HL-60/S4 treated with phorbol 12-myristate 13-acetate at 8.2 ng/mL for 4 days and 3 days (cell line): ENCODE measurements at regions not wholly inside any gene's neighbourhood (a gene's known extent, or its start where the extent isn't known, plus 50 kb on each side); places are given as distances from the start of the nearest gene placed in this dataset.

Source experiments
- in situ Hi-C: fragments of 300-500 bp; cut with MboI; formaldehyde crosslinking; loops from 2 replicates; pipeline ENCODE4 v1.15.0; 2022; ENCODE audit warnings: low sequenced_read_pairs

DNA sequence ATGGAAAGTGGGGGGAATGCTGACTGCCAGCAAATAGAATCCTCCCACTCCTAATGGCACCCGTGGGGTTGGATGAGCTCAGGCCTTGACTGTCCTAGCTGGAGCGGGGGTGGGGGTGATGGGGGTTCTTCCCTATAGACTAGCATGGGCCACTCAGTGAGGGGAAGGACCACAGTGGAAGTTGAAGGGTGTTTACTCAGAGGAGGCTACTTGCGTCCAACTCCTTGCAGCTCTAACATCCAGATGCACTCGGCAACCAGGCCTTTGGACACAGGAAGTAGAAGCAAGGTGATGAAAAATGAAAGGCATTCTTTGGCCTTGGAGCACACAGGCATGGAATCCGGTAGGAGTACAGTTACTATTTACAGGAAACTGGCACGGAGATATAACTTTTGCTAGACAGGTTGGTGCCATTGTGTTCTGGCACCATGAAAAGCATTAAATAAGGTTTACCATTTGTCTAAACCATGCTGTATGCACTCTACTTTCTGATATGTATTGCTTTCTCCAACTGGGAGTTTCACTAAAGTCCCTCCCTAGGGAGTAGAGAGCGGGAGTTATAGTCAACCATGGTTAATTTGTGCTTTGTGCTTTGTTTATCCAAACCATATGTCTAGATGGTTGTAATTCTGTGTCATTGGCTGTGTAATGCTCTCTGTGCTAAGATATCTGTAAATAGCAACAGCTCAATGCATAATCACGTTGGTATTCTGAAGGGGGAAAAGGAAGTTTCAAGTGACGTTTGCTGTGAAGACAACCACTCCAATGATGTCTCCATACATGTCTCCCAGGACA lies 125.3 kb downstream of the TSHZ3 start:
- in situ Hi-C loops = no loop called here

DNA sequence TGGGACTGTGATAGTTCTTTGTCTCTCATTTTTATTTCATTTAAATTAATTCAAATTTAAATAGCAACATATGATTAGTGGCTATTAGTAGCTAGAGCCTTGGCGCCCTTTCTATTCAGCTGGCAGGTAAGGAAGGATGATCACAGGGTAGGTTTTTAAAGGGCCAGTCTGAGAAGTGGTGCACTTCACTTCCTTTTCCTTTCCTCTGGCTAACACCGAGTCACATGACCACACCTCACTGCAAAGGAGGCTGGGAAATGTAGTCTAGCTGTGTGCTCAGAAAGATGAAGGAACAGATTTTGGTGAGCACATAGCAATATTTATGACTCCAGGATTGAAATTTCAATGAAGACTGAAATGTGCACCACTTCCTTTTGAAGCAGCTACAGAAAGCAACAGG lies 128.7 kb downstream of the TSHZ3 start:
- in situ Hi-C loops = no loop called here

DNA sequence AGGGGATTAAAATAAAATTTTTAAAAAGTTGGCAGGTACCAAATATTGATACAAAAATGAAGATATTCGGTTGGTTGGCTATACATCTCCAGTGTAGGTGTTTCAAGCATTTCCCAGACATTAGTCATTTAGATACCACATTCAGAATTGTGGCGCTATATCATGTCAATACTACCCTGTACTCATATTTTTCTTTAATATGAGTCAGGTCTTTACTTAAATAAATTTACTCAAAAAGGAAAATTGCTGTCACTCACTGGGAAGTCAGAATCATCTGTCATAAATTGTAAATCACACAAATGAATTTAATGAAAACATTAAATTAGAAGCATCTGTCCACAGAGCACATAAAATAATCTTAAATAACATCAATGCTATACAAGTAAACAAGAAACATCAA lies 134.2 kb downstream of the TSHZ3 start:
- in situ Hi-C loops = no loop called here

DNA sequence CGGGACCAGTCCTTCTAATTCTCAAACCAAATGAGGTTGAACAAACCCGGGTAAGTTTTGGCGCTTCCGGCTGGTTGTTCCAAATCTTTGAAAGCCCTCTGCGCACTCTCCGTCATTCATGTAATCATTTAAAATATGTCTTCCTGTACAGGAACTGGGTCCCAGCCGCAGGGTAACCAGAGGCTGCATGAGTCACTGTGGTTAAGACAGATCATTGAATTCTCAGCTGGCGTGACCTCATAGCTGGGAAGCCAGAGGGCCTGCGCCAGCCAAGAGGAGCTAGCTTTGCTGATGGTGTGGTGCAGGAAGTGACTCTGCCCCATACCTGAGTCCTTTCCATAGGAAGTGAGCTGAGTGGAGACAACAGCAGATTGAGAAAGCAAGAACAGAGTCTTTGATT lies 135.2 kb downstream of the TSHZ3 start:
- in situ Hi-C loops = no loop called here

DNA sequence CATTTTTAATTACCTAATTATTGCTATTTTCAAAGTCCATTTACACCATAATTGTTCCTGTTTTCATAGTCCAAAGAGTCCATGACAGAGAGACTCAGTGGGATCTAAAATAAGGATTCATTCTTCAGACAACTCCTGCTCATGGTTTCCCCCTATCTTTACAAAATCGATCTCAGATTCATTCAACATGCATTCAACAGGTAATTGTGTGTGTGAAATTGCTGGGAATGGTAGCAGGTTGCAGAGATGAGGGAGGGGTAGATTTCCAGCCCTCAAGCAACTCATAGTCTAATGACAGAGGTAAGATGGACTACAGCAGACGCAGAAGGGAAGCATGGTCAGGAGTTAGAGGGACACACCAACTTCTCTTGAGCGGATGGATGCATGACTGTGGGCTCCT lies 138.1 kb downstream of the TSHZ3 start:
- in situ Hi-C loops = no loop called here

DNA sequence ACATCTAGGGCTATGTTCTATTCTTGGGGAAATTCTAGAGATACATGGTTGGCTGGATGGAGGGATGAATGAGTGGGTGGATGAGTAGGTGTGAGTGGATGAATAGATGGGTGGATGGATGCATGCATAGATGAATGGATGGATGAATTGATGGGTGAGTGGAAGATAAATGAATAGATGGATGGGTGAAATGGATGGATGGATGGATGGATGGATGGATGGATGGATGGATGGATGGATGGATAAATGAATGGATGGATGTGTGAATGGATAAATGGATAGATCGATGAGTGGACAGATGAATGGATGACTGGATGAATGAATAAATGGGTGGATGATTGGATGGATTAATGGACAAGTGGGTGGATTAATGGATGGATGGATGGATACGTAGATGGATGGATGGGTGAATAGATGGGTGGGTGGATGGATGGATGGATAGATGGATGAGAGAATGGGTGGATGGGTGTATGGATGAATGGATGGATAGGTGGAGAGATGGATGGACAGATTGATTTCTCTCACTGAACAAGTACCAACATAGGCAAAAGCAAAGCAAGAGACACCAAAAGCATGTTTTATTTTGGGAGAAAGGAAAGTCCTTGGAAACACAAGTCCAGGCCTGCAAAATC lies 143.2 kb downstream of the TSHZ3 start:
- in situ Hi-C loops = no loop called here

DNA sequence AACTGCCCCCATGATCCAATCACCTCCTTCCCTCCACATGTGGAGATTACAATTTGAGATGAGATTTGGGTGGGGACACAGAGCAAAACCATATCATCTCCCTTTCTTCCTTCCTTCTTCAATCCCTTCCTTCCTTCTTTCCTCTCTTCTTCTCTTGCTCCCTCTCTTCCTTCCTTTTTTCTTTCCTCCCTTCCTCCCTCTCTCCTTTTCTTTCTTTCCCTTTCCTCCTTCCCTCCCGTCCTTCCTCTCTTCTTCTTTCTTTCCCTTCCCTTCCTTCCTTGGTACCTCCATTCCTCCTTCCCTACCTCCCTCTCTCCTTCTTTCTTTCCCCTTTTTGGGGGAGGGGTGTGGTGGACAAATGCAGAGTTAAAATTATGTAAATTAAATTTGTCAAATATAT lies 145.1 kb downstream of the TSHZ3 start:
- in situ Hi-C loops = no loop called here

DNA sequence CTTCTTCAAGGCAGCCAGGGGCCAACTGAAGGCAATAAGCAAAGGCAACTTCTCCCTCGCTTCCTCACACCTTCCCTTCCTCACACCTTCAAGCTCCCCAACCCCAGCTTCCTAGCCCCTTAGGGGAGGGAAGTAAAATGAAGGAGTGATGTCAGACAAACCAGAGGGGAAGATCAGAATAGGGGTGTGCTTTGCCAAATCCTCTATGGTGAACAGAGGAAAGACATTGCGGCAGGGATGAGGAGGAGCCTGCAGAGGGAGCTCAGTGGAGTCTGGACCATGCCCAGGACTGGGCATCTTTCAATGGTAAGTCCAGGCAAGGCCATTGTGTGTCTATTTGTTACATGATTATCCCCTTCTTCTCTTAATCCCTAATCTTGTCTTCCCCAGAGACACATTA lies 164.0 kb downstream of the TSHZ3 start:
- in situ Hi-C loops = no loop called here

DNA sequence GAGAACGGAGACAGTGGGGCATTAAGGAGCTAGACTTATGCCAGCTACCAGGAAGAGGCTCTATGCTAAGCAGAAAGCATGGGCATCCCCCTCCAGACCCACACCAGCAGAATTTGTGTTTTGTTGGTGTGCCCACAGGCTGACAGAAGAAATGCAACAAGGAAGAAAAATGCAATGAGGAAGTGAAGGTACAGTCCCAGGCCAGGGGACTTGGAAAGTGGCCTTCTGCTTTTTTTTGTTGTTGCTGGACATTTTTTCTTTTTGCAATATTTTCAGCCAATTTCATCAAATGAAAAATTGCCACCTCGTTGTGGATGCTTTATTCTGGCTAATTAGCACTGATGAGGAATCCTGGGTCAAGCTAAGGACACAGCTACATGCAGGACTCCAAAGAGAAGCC lies 167.7 kb downstream of the TSHZ3 start:
- in situ Hi-C loops = no loop called here

DNA sequence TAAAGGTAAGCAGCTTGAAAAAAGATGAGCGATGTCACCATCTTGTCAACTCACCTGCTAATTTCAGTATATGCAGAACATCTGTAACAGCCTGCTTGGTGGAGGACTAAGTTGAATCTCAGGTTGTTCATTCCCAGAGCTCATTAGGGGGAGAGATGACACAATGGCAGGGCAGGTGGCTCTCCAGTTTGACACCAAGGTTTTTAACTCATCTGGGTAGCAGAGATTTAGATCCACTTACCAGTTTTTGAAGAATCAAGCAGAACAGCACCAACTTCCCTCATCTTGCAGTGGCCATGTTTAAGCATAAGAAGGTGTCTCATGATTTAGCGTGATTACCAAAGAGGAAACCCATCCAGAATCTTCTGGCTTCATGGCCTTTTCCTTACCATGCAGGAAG lies 168.3 kb downstream of the TSHZ3 start:
- in situ Hi-C loops = no loop called here

DNA sequence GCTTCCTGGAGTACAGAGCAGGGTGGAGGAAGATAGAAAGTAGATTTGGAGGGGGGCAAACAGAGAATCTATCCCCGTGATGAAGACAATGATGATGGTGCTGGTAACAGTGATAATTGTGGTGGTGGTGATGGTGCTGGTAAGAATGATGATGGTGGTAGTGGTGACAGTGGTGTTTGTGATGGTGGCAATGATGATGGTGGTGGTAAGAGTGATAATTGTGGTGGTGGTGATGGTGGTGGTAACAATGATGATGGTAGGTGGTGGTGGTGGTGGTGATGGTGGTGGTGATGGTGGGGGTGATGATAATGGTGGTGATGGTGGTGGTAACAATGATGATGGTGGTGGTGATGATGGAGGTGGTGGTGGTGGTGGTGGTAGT lies 169.8 kb downstream of the TSHZ3 start:
- in situ Hi-C loops = no loop called here

DNA sequence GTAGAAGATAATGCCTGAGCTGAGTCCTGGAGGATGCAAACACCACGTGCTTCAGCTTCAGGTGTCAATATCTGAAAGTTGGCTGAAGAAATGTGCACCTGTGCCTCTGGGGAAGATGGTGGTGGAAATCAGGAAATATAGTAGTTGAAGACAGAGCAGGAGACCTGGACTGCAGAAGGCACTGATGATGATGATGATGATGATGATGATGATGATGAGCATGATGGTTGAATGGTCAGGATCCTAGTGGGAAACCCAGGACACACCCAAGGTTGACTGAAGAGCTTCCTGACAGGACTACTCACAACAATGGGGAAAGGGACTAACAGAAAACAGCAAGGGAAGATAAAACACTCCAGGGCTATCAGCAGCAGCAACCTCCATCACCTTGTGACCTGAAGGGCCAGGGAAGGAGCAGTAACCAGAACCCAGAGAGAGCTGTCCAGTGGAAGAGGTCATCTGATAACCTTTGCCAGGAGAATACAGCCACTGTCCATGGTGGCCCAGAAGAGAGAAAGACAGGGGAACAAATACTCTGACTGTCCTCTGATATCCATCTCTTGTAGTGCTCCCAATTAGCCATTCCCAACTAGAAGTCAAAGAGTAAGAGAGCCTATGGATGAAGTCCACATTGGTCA lies 170.3 kb downstream of the TSHZ3 start:
- in situ Hi-C loops = no loop called here

DNA sequence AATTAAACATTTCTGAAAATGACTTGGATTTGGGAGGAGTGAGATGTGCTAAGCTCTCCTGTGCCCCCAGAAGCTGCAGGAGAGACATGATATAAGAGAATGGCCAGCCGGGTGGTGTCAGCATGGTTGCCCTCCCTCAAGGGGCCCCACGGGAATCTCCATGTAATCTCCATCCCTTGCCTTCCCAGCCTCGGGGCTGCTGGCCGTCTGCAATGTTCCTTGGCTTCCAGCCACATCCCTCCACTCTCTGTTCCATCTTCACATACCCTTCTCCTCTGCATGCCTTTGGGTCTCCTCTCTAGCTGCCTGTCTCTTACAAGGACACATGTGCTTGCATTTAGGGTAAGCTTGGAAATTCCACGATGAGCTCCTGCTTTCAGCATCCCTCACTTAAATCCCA lies 172.0 kb downstream of the TSHZ3 start:
- in situ Hi-C loops = no loop called here

DNA sequence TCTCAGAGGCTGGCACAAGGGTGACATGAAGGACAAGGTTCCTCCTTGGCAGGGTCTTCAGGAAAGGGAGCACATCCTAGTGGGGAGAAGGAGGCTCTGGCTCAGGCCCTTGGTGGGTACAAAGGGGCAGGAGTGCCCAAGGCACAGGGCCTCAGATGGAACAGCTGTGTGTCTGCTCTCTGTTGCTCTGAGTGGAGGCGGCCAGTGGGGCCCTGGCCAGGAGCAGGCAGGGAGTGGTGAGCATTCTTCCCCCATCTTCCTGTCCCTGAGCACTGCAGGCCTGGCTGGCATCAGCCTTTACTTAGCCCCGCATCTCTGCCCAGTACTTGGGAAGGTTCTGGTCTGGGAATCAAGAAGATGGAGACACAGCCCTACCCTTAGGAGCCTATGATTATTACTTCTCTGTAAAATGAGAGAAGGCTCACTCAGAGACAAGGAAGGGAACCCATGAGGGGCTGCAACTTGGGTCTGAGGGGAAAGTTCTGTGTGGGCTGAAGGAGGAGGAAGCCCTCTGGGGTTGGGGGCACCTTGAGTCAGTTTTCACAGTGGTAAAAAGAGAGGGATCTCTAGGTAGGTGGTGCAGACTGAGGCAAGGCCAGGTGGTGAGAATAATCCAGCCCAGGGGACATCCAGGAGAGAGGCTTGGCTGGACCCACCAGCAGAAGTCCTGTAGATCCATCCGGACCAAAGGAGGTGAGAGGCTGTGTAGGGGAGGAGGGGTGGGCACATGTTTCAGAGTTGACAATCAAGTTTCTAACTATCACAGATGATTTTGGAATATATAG lies 173.5 kb downstream of the TSHZ3 start:
- in situ Hi-C loops = no loop called here

DNA sequence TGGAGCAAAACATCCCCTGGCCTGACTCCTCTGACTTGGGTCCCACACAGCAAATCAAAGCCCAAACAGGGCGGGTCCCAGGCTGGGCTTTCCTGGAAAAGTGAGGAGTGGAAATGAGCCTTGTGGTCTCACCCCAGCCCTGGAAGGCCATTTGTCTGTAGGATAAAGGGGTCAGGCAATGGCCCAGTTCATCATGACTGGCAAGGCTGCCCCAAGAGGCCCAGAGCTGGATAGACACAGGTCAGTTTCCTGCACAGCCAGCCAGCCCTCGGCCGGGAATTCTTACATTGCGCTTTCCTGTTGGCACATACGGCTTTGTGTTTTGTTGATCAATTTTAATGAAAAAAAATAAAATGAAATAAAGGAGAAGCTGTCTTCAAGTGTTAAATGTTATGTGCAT lies 174.3 kb downstream of the TSHZ3 start:
- in situ Hi-C loops = no loop called here

DNA sequence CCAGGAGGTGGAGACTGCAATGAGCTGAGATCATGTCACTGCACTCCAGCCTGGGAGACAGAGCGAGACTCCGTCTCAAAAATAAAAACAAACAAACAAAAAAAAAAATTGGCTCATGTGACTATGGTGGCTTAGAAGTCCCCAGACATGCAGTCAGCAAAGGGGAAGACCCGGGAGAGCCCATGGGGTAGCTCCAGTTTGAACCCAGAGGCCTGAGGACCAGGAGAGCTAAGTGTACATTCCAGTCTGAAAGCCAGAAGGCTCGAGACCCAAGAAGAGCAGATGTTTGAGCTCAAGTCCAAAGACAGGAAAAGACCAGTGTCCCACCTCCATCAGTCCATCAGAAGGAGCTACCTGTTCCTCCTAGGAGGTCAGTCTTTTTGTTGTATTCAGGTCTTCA lies 175.2 kb downstream of the TSHZ3 start:
- in situ Hi-C loops = no loop called here

DNA sequence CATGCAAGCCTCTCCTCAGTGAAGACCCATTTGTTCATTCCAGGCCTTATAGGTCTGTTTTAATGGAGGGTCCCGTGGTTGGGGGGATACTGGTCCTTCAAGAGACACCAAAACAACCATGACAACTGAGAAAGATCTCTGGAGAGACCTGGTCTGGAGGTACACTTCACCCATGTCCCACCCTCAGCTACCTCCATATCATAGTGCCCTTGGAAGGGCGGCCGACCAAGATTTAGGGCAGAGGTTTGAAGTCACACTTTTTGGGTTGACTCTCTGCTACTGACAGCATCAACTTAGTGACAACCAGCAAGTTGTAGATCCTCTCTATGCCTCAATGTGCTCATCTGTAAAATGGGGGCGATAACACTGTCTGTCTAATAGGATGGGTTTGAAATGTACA lies 177.3 kb downstream of the TSHZ3 start:
- in situ Hi-C loops = no loop called here

DNA sequence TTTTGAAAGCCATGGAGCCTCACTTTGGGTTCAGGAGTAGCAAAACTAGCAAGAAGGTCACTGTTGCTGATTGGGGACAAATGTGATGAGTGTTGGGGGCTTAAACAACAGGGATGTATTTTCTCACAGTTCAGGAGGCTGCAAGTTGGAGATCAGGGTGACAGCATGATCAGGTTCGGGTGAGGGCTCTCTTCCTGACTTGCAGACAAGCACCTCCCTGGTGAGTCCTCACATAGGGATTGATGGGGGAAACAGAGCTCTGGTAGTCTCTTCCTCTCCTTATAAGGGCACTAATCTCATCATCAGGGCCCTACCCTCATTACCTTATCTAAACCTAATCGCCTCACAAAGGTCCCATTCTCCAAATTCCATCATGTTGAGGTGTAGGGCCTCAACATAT lies 179.2 kb downstream of the TSHZ3 start:
- in situ Hi-C loops = no loop called here

DNA sequence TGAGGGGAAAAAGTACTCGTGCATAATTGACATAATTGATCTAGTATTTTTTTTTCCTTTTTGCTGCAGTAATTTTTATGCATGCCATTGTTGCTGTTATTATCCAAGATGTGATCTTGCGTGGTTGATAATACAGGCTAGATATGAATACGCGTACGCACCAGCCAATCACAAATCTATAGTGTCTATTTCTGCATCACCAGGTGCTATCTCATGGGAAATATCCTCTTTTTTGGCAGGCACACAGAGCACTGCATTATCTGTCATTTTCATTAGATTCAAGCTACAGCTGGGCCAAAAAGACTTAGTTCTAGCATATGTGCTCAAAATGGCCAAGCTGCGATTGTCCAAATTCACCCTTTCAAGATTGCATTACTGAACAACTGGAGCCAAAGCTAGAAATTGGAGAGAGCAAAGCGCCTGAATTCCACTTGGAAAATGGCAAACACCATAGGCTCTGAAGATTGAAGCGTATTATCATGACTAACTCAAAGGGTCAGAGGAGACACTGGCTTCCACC lies 181.1 kb downstream of the TSHZ3 start:
- in situ Hi-C loops = no loop called here

DNA sequence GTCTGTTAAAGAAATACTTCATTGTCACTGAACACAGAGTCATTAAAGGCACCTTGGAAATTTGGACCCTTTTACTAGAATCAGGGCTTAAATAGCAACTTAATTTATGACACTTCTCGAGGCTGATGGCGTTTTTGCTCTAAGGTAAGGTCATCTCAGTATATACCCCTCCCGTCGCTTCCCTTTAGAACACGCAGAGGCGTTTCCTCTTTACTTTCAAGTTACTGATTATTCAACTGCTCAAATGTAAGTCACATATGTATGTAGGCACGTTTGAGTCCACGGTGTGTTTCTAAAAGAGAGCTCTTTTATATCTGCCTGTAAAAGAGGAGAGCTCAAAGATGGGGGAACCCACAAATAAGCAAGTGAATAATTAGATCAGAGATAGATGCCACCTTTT lies 181.5 kb downstream of the TSHZ3 start:
- in situ Hi-C loops = no loop called here

DNA sequence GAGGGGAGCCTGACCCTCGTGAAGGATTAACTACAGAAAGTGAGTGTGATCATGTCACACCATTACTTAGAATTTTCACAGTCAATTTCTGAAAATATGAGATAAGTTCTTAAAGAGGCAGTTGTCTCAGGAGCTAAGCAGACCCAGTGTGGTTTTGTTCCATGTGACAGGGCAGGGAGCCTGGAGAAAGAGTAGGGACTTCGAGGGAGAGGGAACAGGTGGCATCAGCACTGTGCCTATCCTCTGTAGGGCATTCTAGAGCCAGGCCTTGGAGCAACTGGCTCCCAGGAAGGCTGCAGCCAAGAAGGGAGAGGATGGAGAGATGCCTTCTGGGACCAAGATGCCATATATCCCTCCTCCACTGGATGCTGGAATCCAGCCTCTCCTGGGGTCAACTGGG lies 183.0 kb downstream of the TSHZ3 start:
- in situ Hi-C loops = no loop called here
